ENCODE measurements at regions not wholly inside any gene's neighbourhood (a gene's known extent, or its start where the extent isn't known, plus 50 kb on each side); places are given as distances from the start of the nearest gene placed in this dataset.

DNA sequence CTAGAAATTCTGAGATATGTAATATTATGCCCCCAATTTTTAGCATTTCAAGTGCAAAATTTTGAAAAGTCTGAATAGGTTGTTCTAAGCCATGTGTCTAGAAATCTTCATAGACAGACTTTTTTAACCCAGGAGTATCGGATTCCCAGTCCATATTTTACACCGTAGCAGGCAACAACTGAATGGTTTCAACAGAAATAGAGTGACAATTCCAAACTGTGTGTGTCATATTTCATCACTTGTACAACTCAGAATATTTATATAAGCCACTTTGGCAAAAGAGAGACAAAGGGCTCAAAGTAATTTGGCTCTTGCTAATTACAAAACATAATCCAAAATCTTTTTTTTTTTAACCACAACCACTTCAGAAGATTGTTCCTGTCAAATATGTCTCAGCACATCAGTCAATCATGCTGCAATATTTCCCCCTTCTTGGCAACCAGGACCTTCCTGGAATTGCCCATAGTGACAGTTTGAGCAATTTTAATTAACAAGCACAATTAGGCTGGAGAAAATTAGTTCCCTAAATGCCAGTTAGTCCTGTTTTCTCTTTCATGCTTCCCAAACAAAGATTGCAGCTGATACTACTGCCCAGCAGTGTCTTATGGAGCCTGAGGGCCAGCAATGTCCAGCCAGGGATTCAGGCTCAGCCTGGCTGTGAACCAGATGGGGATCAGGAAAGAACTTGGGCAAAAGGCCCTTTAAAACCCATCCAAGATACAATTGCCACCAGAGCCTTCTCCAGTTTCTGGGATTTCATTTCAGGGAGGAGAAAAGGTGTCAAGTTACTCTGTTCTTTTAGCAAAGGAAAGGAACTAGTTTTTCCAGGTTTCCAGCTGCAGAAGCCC is 533.3 kb upstream of the GHITM start:
- H3K36me3 ChIP-seq (replicated peaks; ENCODE audit: control insufficient read depth, insufficient read depth, low read length) = no peaks in the 10 kb centered on the region
- DNase-seq = no peak

DNA sequence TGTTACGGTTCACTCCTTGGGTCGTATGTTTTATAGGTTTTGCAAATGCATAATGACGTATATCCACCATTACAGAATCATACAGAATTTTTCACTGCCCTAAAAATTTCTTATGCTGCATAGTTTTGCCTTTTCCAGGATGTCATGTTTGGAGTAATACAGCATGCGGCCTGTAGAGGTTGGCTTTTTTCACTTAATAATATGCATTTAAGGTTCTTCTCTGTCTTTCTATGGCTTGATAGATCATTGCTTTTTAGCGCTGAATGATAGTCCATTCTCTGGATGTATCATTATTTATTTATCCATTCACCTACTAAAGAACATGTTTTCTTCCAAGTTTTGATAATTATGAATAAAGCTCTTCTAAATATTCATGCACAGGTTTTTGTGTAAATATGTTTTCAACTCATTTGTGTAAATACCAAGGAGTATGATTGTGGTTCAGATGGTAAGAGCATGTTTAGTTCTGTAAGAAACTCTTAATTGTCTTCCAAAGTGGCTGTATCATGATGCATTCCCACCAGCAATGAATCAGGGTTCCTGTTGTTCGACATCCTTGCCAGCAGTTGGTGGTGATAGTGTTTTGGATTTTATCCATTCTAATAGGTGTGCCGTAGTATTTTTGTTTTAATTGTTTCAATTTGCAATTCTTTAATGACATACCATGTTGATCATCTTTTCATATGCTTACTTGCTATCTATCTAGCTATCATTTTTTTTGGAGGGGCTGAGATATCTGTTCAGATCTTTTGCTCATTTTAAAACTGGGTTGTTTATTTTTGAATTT is 531.2 kb upstream of the GHITM start:
- DNase-seq = no peak
- no peaks in the 10 kb centered on the region for H3K36me3 ChIP-seq (replicated peaks; ENCODE audit: control insufficient read depth, insufficient read depth, low read length)
- no peak overlapping the region for H3K4me3 ChIP-seq (ENCODE audit: insufficient read depth, low read depth, low read length)
- no peaks in the 10 kb centered on the region for H3K27me3 ChIP-seq (ENCODE audit: control insufficient read depth, insufficient read depth, low read length)

More for the DNA sequence above, 533.3 kb upstream of the GHITM start:
- no peaks in the 10 kb centered on the region for H3K27me3 ChIP-seq (ENCODE audit: control insufficient read depth, insufficient read depth, low read length)
- no peak overlapping the region for H3K4me3 ChIP-seq (ENCODE audit: insufficient read depth, low read depth, low read length)

DNA sequence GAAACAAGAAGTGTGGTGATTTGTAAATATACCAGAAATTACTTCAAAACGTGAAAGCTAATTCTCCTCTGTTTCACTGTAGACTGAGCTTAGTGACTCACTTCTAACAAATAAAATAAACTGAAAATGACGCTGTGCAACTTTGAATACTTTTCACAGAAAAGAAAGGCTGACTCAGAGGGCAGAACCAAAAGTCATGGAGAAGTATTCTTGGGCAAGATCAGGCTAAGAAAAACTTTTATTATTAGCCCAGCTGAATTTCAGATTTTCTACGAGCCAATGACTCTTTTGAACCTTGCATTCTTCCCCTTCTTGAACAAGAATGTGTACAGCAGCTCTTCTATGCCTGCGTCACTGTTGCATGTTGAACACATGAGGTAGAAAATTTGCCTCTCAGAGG is 527.3 kb upstream of the GHITM start:
- Histone ChIP-seq H3K27me3 (ENCODE audit: control insufficient read depth, insufficient read depth, low read length) (no peaks in the 10 kb centered on the region), H3K4me3 (ENCODE audit: insufficient read depth, low read depth, low read length) (no peak overlapping the region), H3K36me3 (replicated peaks; ENCODE audit: control insufficient read depth, insufficient read depth, low read length) (no peaks in the 10 kb centered on the region)
- DNase-seq = no peak

DNA sequence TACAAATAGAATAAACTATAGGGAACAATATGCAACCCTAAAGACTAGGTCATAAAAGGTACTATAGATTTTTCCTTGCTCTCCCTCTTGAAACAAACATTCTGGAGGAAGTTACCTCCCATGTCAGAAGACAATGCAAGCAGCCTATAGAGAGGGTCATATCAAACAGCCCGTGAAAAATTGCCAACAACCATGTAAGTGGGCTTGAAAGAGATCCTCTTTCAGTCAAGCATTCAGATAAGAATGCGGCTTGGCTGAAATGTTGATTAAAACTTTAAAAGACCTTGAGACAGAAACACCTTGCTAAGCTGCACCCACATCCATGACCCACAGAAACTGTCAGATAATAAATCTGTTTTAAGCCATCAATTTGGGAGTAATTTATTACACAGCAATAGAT is 526.6 kb upstream of the GHITM start:
- H3K36me3 ChIP-seq (replicated peaks; ENCODE audit: control insufficient read depth, insufficient read depth, low read length) = no peaks in the 10 kb centered on the region
- no peaks in the 10 kb centered on the region for H3K27me3 ChIP-seq (ENCODE audit: control insufficient read depth, insufficient read depth, low read length)
- DNase-seq = no peak
- H3K4me3 ChIP-seq (ENCODE audit: insufficient read depth, low read depth, low read length) = no peak overlapping the region

DNA sequence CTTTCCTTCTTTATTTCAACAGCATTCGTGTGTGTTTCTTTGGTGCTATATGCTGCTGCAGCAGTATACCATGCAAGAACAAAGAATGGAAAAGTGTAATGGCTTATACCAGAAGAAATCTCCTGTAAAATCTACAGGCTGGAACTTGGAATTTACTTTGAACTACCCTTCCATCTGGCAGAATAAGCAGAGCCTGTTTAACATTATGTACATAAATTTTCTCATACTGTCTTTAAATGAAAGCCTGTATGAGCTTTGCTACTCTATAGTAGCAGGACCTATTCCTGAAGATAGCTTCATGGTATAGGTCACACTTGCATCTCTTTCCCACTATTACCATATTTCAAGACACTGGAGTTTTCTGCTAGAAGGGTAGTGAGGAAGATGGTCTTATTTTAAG is 522.1 kb upstream of the GHITM start:
- no peaks in the 10 kb centered on the region for H3K36me3 ChIP-seq (replicated peaks; ENCODE audit: control insufficient read depth, insufficient read depth, low read length)
- no peak for DNase-seq
- no peak overlapping the region for H3K4me3 ChIP-seq (ENCODE audit: insufficient read depth, low read depth, low read length)
- H3K27me3 ChIP-seq (ENCODE audit: control insufficient read depth, insufficient read depth, low read length) = no peaks in the 10 kb centered on the region

DNA sequence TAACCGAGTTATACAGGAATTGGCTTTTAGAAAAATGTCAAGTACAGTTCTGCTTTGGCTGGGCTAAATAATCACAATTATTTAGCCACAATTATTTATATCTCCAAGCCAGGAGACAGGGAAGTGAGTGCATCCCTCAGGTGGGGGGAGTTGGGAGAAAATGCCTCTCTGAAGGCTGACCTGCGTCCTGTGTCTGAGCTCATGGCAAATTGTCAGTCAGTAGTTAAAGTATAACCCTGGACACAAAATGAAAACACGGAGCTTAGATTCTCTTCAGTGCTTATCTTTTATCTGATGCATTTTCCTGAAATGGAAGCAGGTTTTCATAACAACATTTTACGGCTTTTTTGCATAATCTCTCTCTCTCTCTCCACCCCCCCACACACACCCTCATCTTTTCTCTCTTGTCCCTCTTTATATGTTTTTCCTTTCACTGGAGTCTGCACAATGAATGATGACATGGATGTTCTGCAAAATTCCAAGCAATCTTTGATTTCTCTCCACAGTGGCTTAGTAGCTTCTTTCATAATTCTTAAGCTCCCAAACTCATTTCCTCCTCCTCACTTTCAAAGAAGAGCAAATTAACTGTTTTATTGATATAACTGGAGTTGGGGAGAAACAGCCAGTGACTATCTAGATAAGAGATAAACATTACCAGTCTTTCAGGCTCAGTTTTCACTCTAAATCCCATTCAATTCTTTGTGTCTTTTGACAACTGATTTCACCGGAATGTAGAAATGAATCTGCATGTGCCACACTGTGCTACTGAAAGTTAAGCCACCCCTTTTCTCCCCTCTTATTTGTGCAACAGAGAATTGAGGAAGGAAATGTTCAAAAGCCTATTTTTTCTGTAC is 521.4 kb upstream of the GHITM start:
- H3K27me3 ChIP-seq (ENCODE audit: control insufficient read depth, insufficient read depth, low read length) = no peaks in the 10 kb centered on the region
- H3K4me3 ChIP-seq (ENCODE audit: insufficient read depth, low read depth, low read length) = no peak overlapping the region
- DNase-seq = no peak
- H3K36me3 ChIP-seq (replicated peaks; ENCODE audit: control insufficient read depth, insufficient read depth, low read length) = no peaks in the 10 kb centered on the region

DNA sequence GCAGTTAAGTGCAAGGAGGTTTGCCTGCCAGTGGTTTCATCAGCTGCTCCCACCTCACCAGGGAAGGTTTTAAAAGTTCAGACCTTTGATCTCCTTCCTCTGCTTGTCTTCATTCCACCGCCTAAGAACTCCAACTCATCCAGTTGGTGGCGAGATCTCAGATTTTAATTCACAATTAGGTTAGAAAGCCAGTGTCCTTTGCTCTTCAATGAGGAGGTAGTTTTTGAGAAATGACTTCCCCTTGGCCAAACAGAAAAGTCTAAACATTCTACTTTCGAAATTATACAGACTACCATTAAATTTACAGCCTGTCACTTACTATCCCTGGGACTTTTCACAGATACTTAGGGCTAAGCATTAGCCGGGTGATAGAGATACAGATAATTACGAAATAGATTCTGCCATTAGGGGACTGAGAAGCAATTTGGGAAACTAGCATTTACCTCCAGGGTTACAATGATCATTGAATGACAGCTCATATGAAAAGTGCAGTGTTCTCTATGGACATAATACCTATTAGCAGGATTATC is 513.4 kb upstream of the GHITM start:
- no peak for DNase-seq
- Histone ChIP-seq H3K4me3 (ENCODE audit: insufficient read depth, low read depth, low read length) (no peak overlapping the region), H3K27me3 (ENCODE audit: control insufficient read depth, insufficient read depth, low read length) (no peaks in the 10 kb centered on the region), H3K36me3 (replicated peaks; ENCODE audit: control insufficient read depth, insufficient read depth, low read length) (no peaks in the 10 kb centered on the region)

DNA sequence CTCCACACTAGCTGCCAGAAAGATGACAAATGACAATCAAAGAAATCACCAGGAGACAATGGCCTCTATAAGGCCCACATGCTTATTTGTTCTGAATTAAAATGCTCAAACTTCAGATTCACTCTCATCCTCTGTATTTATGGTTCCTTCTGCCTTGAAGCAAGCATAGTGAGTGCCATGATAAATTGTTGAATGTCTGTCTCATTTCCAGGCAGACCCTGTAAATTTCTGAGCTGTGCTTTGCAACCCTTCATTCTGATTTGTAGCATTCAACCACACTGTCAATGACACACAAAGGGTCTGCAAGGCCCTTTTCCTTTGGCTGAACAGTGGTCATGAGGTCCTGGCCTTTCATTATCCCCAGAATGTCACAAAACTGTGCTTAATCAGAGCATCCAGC is 506.6 kb upstream of the GHITM start:
- no peak overlapping the region for H3K4me3 ChIP-seq (ENCODE audit: insufficient read depth, low read depth, low read length)
- H3K36me3 ChIP-seq (replicated peaks; ENCODE audit: control insufficient read depth, insufficient read depth, low read length) = no peaks in the 10 kb centered on the region
- no peaks in the 10 kb centered on the region for H3K27me3 ChIP-seq (ENCODE audit: control insufficient read depth, insufficient read depth, low read length)
- no peak for DNase-seq

DNA sequence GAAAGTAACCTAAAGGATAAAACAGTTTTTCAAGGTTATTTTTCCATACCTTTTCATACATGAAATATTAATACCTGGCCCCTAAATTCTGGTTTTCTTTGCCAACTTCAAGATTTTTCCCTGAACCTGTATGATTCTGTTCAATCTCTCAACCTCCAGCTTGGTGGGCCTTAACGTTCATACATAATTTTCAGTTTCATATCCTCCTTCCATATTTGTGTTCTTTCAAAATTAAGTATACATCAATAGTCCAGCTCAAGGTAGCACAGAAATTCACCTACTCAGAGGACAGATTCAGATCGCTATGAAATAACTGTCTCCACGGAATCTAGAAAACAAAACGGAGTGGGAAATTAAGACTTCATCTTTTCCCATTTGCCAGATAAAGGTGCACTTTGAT is 505.8 kb upstream of the GHITM start:
- H3K36me3 ChIP-seq (replicated peaks; ENCODE audit: control insufficient read depth, insufficient read depth, low read length) = no peaks in the 10 kb centered on the region
- no peak for DNase-seq
- H3K27me3 ChIP-seq (ENCODE audit: control insufficient read depth, insufficient read depth, low read length) = no peaks in the 10 kb centered on the region
- no peak overlapping the region for H3K4me3 ChIP-seq (ENCODE audit: insufficient read depth, low read depth, low read length)

DNA sequence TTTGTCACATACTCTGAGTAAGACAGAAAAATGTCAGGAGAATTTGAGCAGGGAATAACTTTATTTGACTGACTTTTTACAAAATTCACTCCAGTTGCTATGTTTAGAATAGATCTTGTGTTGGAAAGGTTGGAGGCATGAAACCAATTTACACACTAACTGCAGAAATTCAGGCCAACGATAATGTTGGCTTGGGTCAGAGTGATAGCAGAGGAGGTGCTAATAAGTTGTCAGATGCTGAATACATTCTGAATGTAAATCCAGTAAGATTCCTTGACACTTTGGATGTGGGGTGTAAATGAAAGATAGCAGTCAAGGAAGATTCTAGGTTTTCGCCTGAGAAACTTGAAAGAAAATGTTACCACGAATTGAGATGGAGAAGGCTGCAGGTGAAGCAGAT is 502.5 kb upstream of the GHITM start:
- DNase-seq = no peak
- no peak overlapping the region for H3K4me3 ChIP-seq (ENCODE audit: insufficient read depth, low read depth, low read length)

DNA sequence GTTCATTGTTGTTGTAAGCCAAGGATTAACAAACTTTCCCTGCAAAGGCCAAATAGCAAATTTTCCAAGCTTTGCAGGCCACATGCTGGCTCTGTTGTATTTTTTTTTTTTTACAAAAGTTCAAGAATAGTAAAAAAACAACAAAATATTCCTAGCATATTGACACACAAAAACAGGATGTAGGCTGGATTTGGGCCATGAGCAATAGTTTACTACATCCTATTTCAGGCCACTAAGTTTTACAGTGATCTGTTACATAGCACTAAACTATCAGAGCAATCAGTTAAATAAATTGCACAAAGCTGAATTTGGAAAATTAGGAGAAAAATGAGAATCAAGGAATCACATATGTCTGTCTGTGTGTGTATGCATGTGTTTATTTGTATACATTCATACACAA is 491.8 kb upstream of the GHITM start:
- H3K36me3 ChIP-seq (replicated peaks; ENCODE audit: control insufficient read depth, insufficient read depth, low read length) = no peaks in the 10 kb centered on the region
- H3K27me3 ChIP-seq (ENCODE audit: control insufficient read depth, insufficient read depth, low read length) = no peaks in the 10 kb centered on the region
- no peak for DNase-seq
- no peak overlapping the region for H3K4me3 ChIP-seq (ENCODE audit: insufficient read depth, low read depth, low read length)

More for the DNA sequence above, 502.5 kb upstream of the GHITM start:
- Histone ChIP-seq H3K36me3 (replicated peaks; ENCODE audit: control insufficient read depth, insufficient read depth, low read length) (no peaks in the 10 kb centered on the region), H3K27me3 (ENCODE audit: control insufficient read depth, insufficient read depth, low read length) (no peaks in the 10 kb centered on the region)

DNA sequence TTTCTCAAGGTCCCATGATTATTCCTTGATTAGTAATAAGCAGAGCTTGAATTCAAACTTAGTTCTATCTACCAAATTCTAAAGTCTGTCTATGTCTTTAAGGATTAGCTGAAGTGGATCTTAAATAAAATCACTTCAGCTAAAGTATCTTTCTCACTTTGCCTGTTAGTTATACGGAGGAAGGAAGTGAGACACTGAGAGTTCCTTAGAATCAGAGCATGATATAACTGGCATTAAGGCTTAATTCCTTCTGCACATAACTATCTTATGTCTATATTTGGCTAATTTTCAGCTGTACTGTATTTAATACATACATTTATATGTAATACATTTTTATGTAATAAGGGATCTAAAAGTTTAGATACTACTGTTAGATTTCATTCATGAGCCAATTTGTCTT is 491.1 kb upstream of the GHITM start:
- Histone ChIP-seq H3K4me3 (ENCODE audit: insufficient read depth, low read depth, low read length) (no peak overlapping the region), H3K36me3 (replicated peaks; ENCODE audit: control insufficient read depth, insufficient read depth, low read length) (no peaks in the 10 kb centered on the region), H3K27me3 (ENCODE audit: control insufficient read depth, insufficient read depth, low read length) (no peaks in the 10 kb centered on the region)
- DNase-seq = no peak

DNA sequence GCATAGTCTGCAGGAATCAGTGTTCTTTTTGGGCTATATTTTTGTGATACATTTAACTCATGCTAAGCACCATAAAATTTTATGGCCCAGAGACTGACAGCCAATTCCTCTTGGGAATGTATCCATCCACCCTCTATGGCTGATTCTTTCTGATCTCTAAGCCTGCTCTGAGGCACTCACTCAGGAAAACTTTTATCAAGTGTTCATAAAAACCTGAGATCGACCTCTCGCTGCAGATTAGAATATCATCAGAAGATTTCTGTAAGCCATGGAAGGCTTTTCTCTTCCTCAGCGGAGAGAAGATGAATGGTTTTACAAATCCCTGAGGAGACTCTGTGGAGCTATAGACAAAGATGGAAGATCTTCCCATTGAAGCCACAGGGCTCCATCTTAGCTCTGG is 489.8 kb upstream of the GHITM start:
- H3K36me3 ChIP-seq (replicated peaks; ENCODE audit: control insufficient read depth, insufficient read depth, low read length) = no peaks in the 10 kb centered on the region
- no peak overlapping the region for H3K4me3 ChIP-seq (ENCODE audit: insufficient read depth, low read depth, low read length)
- no peak for DNase-seq
- H3K27me3 ChIP-seq (ENCODE audit: control insufficient read depth, insufficient read depth, low read length) = no peaks in the 10 kb centered on the region

DNA sequence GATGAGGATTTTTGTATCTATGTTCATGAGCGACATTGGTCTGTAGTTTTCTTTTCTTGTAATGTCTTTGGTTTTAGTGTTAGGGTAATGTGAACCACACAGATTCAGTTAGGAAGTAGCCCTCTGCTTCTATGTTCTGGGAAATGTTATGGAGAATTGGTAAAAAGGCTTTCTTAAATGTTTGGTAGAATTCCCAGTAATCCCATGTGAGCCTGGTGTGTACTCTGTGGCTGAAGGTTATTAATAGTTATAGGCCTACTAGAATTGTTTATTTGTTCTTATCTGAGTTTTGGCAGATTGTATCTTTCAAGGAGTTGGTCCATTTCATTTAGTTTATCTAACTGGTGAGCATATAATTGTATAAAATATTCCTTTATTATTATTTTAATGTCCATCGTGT is 484.6 kb upstream of the GHITM start:
- H3K27me3 ChIP-seq (ENCODE audit: control insufficient read depth, insufficient read depth, low read length) = no peaks in the 10 kb centered on the region
- no peaks in the 10 kb centered on the region for H3K36me3 ChIP-seq (replicated peaks; ENCODE audit: control insufficient read depth, insufficient read depth, low read length)
- H3K4me3 ChIP-seq (ENCODE audit: insufficient read depth, low read depth, low read length) = no peak overlapping the region
- DNase-seq = no peak
